ENCODE measurements at regions not wholly inside any gene's neighbourhood (a gene's known extent, or its start where the extent isn't known, plus 50 kb on each side); places are given as distances from the start of the nearest gene placed in this dataset.

GRCh38 chr3:167051421-167051820 lies 328.7 kb downstream of the ZBBX start (continued):
- TF ChIP-seq NELFE (IDR thresholded peaks at IDR 0.05; ENCODE audit: insufficient read depth, insufficient read length): no peak
- TF ChIP-seq ZNF232 (CRISPR knock-in tag; IDR thresholded peaks at IDR 0.05): no peak
- no peak for TF ChIP-seq ZNF717 (CRISPR knock-in tag; IDR thresholded peaks at IDR 0.05)

GRCh38 chr3:167033866-167034265 lies 346.2 kb downstream of the ZBBX start:
- TF ChIP-seq PHF20 (IDR thresholded peaks at IDR 0.05; ENCODE audit: partially characterized antibody): no peak
- TF ChIP-seq CBFB (CRISPR knock-in tag; IDR thresholded peaks at IDR 0.05): no peak
- intact Hi-C loops (cut with micrococcal nuclease): no loop called here
- ChIA-PET CTCF (ENCODE audit: low intra/inter-chr PET ratio) (no interaction called here), POLR2A (no interaction called here)
- Histone ChIP-seq H3K4me3 (no peak overlapping the region), H3K9ac (ENCODE audit: insufficient read depth in 1 of 2, low read depth in 2 of 2, low read length in 2 of 2) (no peak overlapping the region), H4K20me1 (replicated peaks; ENCODE audit: control insufficient read depth, insufficient read depth, low read length) (no peaks in the 10 kb centered on the region), H3K27ac (ENCODE audit: extremely low read depth, low read depth, low read length) (no peak overlapping the region), H3K9me3 (replicated peaks; ENCODE audit: control insufficient read depth, insufficient read depth, low read depth, low read length) (no peaks in the 10 kb centered on the region), H3K36me3 (ENCODE audit: control insufficient read depth, insufficient read depth, low read length) (no peaks in the 10 kb centered on the region), H3K9me1 (ENCODE audit: control insufficient read depth, insufficient read depth, low read length) (no peaks in the 10 kb centered on the region), H3K4me1 (replicated peaks in 1 of 2; ENCODE audit: control insufficient read depth in 2 of 2, insufficient read depth in 2 of 2, low read length in 2 of 2) (no peaks in the 10 kb centered on the region), H3K27me3 (ENCODE audit: control insufficient read depth in 2 of 2, insufficient read depth in 2 of 2, low read length in 2 of 2) (no peaks in the 10 kb centered on the region), H3K4me2 (ENCODE audit: insufficient read depth, low read length) (no peak overlapping the region), H3K79me2 (ENCODE audit: control insufficient read depth, insufficient read depth, low read length) (no peaks in the 10 kb centered on the region), H2AFZ (ENCODE audit: low read depth, low read length) (no peak overlapping the region)
- in situ Hi-C loops (cut with MboI): no loop called here
- WGBS (ENCODE audit: insufficient coverage, low coverage, missing lambda C conversion rate): 0% methylated on average over 2 of the region's 2 CpGs
- DNase-seq (ENCODE audit: extremely low read depth in 1 of 4, low spot score in 3 of 4) (no peak), ATAC-seq (no peak), FAIRE-seq (no peak)
- BruUV-seq (replicated peaks): no TSS peak

- no peaks in the 10 kb centered on the region for H4K20me1 ChIP-seq (replicated peaks; ENCODE audit: control insufficient read depth, insufficient read depth, low read length)
- H3K27ac ChIP-seq (ENCODE audit: extremely low read depth, low read depth, low read length): no peak overlapping the region
- no peak overlapping the region for H3K4me3 ChIP-seq
- DNase-seq (ENCODE audit: extremely low read depth in 1 of 4, low spot score in 3 of 4) (peak in 1 of 4 experiments; percentile 1), ATAC-seq (no peak), FAIRE-seq (no peak)
- H3K4me1 ChIP-seq (replicated peaks in 1 of 2; ENCODE audit: control insufficient read depth in 2 of 2, insufficient read depth in 2 of 2, low read length in 2 of 2): no peaks in the 10 kb centered on the region
- H3K9me3 ChIP-seq (replicated peaks; ENCODE audit: control insufficient read depth, insufficient read depth, low read depth, low read length): no peaks in the 10 kb centered on the region
- H3K9ac ChIP-seq (ENCODE audit: insufficient read depth in 1 of 2, low read depth in 2 of 2, low read length in 2 of 2): no peak overlapping the region
- WGBS (ENCODE audit: insufficient coverage, low coverage, missing lambda C conversion rate): 3% methylated on average over 5 of the region's 5 CpGs
- H3K4me2 ChIP-seq (ENCODE audit: insufficient read depth, low read length): no peak overlapping the region
- CTCF ChIA-PET (ENCODE audit: low intra/inter-chr PET ratio): no interaction called here
- in situ Hi-C loops (cut with MboI): no loop called here
- TF ChIP-seq TAF15 (IDR thresholded peaks at IDR 0.05; ENCODE audit: low read depth, low read length): no peak
- no peak for TF ChIP-seq MECOM (CRISPR knock-in tag; IDR thresholded peaks at IDR 0.05)
- no peak for TF ChIP-seq TBP (optimal IDR thresholded peaks at IDR 0.05; ENCODE audit: low read depth, low read length)
- no peak for TF ChIP-seq IRF9 (tag; IDR thresholded peaks at IDR 0.05)
- peak; percentile 44 for TF ChIP-seq DACH1 (IDR thresholded peaks at IDR 0.05; ENCODE audit: partially characterized antibody)
- no peak for TF ChIP-seq MAX (CRISPR knock-in tag; IDR thresholded peaks at IDR 0.05)
- no peak for TF ChIP-seq TGIF2 (CRISPR knock-in tag; IDR thresholded peaks at IDR 0.05)
- TF ChIP-seq KDM2B (CRISPR knock-in tag; IDR thresholded peaks at IDR 0.05): no peak
- TF ChIP-seq ZNF124 (CRISPR knock-in tag; IDR thresholded peaks at IDR 0.05): no peak
- TF ChIP-seq SMARCB1 (IDR thresholded peaks at IDR 0.05; ENCODE audit: insufficient read length, low read depth): no peak
- TF ChIP-seq RAD21 (CRISPR knock-in tag; conservative IDR thresholded peaks at IDR 0.05 in 1 of 2, IDR thresholded peaks at IDR 0.05 in 1 of 2): peak; percentile 38 to 45; a peak in 2 of 4 replicates
- intact Hi-C loops (cut with micrococcal nuclease): no loop called here
- POLR2A ChIA-PET: no interaction called here
- no peaks in the 10 kb centered on the region for H3K27me3 ChIP-seq (ENCODE audit: control insufficient read depth in 2 of 2, insufficient read depth in 2 of 2, low read length in 2 of 2)
- no peaks in the 10 kb centered on the region for H3K79me2 ChIP-seq (ENCODE audit: control insufficient read depth, insufficient read depth, low read length)
- no peaks in the 10 kb centered on the region for H3K9me1 ChIP-seq (ENCODE audit: control insufficient read depth, insufficient read depth, low read length)
- no peak overlapping the region for H2AFZ ChIP-seq (ENCODE audit: low read depth, low read length)
- H3K36me3 ChIP-seq (ENCODE audit: control insufficient read depth, insufficient read depth, low read length): no peaks in the 10 kb centered on the region
- BruUV-seq (replicated peaks): no TSS peak
These were observed 347.7 kb downstream of the ZBBX start for GRCh38 chr3:167032267-167032876.

All from K562 (cell line).